B cell (primary cell): ENCODE measurements at regions not wholly inside any gene's neighbourhood (a gene's known extent, or its start where the extent isn't known, plus 50 kb on each side); places are given as distances from the start of the nearest gene placed in this dataset.

Experiments used
- ATAC-seq: fragments of 200-7000 bp; cut with Tn5 transposase; one replicate; pipeline ENCODE4 v1.10.0; 2021; ENCODE audit warnings: low read depth, mild to moderate bottlenecking, moderate number of reproducible peaks, moderate library complexity
- CTCF ChIA-PET: fragments of 350-600 bp; sonication (Branson Sonifier 250); formaldehyde crosslinking; loops from one replicate; lab custom pipeline; 2021; ENCODE audit warnings: antibody characterized with exemption, inconsistent platforms; lab: Charles Lee
- POLR2A ChIA-PET: fragments of 350-600 bp; sonication (Branson Sonifier 250); formaldehyde crosslinking; loops from one replicate; lab custom pipeline; 2021; ENCODE audit warnings: antibody characterized with exemption; lab: Charles Lee
- DNase-seq: peaks from one replicate; pipeline ENCODE4 v3.0.0; 2013
- H2AFZ ChIP-seq: 2 replicates; pipeline ENCODE4 v1.6.1; 2012; ENCODE audit warnings: mild to moderate bottlenecking, low read depth, low read length; ENCODE audit not compliant: insufficient read depth, poor library complexity, severe bottlenecking
- H3K27ac ChIP-seq, 2 donors: 1 replicate in 1 of 2; 2 replicates in 1 of 2; pipeline ENCODE4 v1.5.1; 2012 to 2013; ENCODE audit warnings: low read length in 2 of 2, mild to moderate bottlenecking in 2 of 2, moderate library complexity in 1 of 2
- H3K27me3 ChIP-seq, 4 experiments: fragments of 200-600 bp in 1 of 4; sonication (generic) in 1 of 4; replicated peaks in 1 of 4; 1 replicate in 2 of 4; 2 replicates in 2 of 4; pipeline versions ENCODE4 v1.6.1 to v1.7.0; 2013 to 2016; ENCODE audit warnings: low read length in 3 of 4, mild to moderate bottlenecking in 2 of 4, mixed read lengths in 1 of 4, moderate library complexity in 1 of 4; ENCODE audit not compliant: insufficient read depth in 4 of 4, control insufficient read depth in 3 of 4; ENCODE audit errors: control extremely low read depth in 1 of 4
- H3K36me3 ChIP-seq, 2 experiments: replicated peaks in 1 of 2; 1 replicate in 1 of 2; 2 replicates in 1 of 2; pipeline versions ENCODE4 v1.6.1 to v1.7.1; 2013; ENCODE audit warnings: low read length in 1 of 2; ENCODE audit not compliant: insufficient read depth in 2 of 2, control insufficient read depth in 1 of 2; ENCODE audit errors: control extremely low read depth in 1 of 2, extremely low read depth in 1 of 2
- H3K4me1 ChIP-seq, 2 donors: fragments of 200-600 bp in 1 of 2; sonication (generic) in 1 of 2; 1 replicate in 1 of 2; 2 replicates in 1 of 2; pipeline versions ENCODE4 v1.5.1 to v1.6.1; 2013 to 2017; ENCODE audit warnings: low read length in 2 of 2; ENCODE audit not compliant: control insufficient read depth in 2 of 2, insufficient read depth in 2 of 2
- H3K4me2 ChIP-seq: replicated peaks from 2 replicates; pipeline ENCODE3; 2012; ENCODE audit warnings: mild to moderate bottlenecking, low read depth, low read length; ENCODE audit not compliant: poor library complexity, severe bottlenecking
- H3K4me3 ChIP-seq, 5 experiments: fragments of 200-600 bp in 1 of 5; sonication (generic) in 1 of 5; 1 replicate in 3 of 5; 2 replicates in 2 of 5; pipeline versions ENCODE4 v1.5.1 to v1.7.0; 2011 to 2016; ENCODE audit warnings: low read length in 4 of 5, mild to moderate bottlenecking in 4 of 5, low read depth in 2 of 5, control low read depth in 1 of 5, moderate library complexity in 1 of 5; ENCODE audit not compliant: insufficient read depth in 1 of 5; ENCODE audit errors: control extremely low read depth in 1 of 5, extremely low read depth in 1 of 5
- H3K79me2 ChIP-seq: fragments of 200-600 bp; sonication (generic); one replicate; pipeline ENCODE4 v1.6.0; 2016; ENCODE audit warnings: low read length; ENCODE audit not compliant: control insufficient read depth, insufficient read depth
- H3K9ac ChIP-seq: fragments of 200-600 bp; sonication (generic); 2 replicates; pipeline ENCODE4 v1.6.1; 2017; ENCODE audit warnings: mild to moderate bottlenecking, low read length, moderate library complexity
- H3K9me3 ChIP-seq, 3 donors: one replicate each; pipeline versions ENCODE4 v1.6.1 to v1.7.1; 2013; ENCODE audit warnings: low read length in 2 of 3; ENCODE audit not compliant: control insufficient read depth in 2 of 3, insufficient read depth in 1 of 3; ENCODE audit errors: control extremely low read depth in 1 of 3
- H4K20me1 ChIP-seq: 2 replicates; pipeline ENCODE4 v1.6.0; 2012; ENCODE audit warnings: mild to moderate bottlenecking, low read length; ENCODE audit not compliant: insufficient read depth, control insufficient read depth, poor library complexity, severe bottlenecking
- H3K27ac Mint-ChIP-seq: one replicate; pipeline ENCODE4 v1.8.0; 2021; ENCODE audit warnings: mixed read lengths
- H3K27me3 Mint-ChIP-seq: one replicate; pipeline ENCODE4 v1.8.0; 2021; ENCODE audit warnings: mixed read lengths
- H3K4me1 Mint-ChIP-seq: one replicate; pipeline ENCODE4 v1.8.0; 2021; ENCODE audit warnings: mixed read lengths
- H3K4me3 Mint-ChIP-seq: one replicate; pipeline ENCODE4 v1.8.0; 2021; ENCODE audit warnings: mixed read lengths
- H3K9me3 Mint-ChIP-seq: one replicate; pipeline ENCODE4 v1.8.0; 2022; ENCODE audit warnings: mixed read lengths; ENCODE audit not compliant: insufficient read depth
- CTCF ChIP-seq: fragments of 200-600 bp; IDR thresholded peaks from one replicate; pipeline ENCODE4 v1.8.0; 2022; ENCODE audit warnings: antibody characterized with exemption, mild to moderate bottlenecking
- EZH2 ChIP-seq: IDR thresholded peaks from 2 replicates; pipeline ENCODE4 v1.6.1; 2012; ENCODE audit warnings: borderline replicate concordance, low read depth, mild to moderate bottlenecking, moderate library complexity, low read length; ENCODE audit not compliant: insufficient read depth, poor library complexity, severe bottlenecking
- WGBS: methylation state at CpG from one replicate; pipeline ENCODE4 v1.1.5; 2013; ENCODE audit warnings: missing lambda C conversion rate; ENCODE audit not compliant: insufficient coverage; 5-methylcytosine and 5-hydroxymethylcytosine counted together
- intact Hi-C: fragments of 100-400 bp; cut with micrococcal nuclease; formaldehyde crosslinking; loops from one replicate; pipeline ENCODE4 v1.10.0; 2022

- no peaks in the 10 kb centered on the region for H3K4me1 ChIP-seq
- WGBS = 67% methylated on average over 2 of the region's 3 CpGs
- H3K36me3 ChIP-seq = no peaks in the 10 kb centered on the region
- no peak overlapping the region for H3K4me2 ChIP-seq
- ATAC-seq = no peak
- Mint-ChIP-seq H3K9me3 (peaks cover 6% of the 10 kb centered on the region), H3K27me3 (peaks cover 9% of the 10 kb centered on the region), H3K27ac (no peak overlapping the region), H3K4me3 (no peak overlapping the region), H3K4me1 (no peaks in the 10 kb centered on the region)
- no peaks in the 10 kb centered on the region for H3K79me2 ChIP-seq
- ChIA-PET CTCF (no interaction called here), POLR2A (no interaction called here)
- peaks cover 0 to 14% (median 7%) of the 10 kb centered on the region in 3 donors for H3K9me3 ChIP-seq
- H2AFZ ChIP-seq = no peak overlapping the region
- no peak overlapping the region for H3K9ac ChIP-seq
- H4K20me1 ChIP-seq = no peaks in the 10 kb centered on the region
- TF ChIP-seq EZH2 (no peak), CTCF (no peak)
- peaks cover 0 to 3% (median 1%) of the 10 kb centered on the region in 4 experiments for H3K27me3 ChIP-seq
- no peak overlapping the region for H3K27ac ChIP-seq
- intact Hi-C loops = no loop called here
- no peak for DNase-seq
- H3K4me3 ChIP-seq = no peak overlapping the region
Measured at GRCh38 chr1:29431138-29431537, 194.8 kb downstream of the PTPRU start.

GRCh38 chr1:29429656-29430055 lies 193.3 kb downstream of the PTPRU start:
- Histone ChIP-seq H3K4me3 (no peak overlapping the region), H3K9me3 (peaks cover 0 to 14% (median 7%) of the 10 kb centered on the region in 3 donors), H3K27ac (no peak overlapping the region), H3K36me3 (no peaks in the 10 kb centered on the region), H2AFZ (no peak overlapping the region), H3K79me2 (no peaks in the 10 kb centered on the region), H3K4me2 (no peak overlapping the region), H3K27me3 (peaks cover 0 to 3% (median 0%) of the 10 kb centered on the region in 4 experiments), H4K20me1 (no peaks in the 10 kb centered on the region), H3K4me1 (no peaks in the 10 kb centered on the region), H3K9ac (no peak overlapping the region)
- POLR2A ChIA-PET = no interaction called here
- Mint-ChIP-seq H3K4me1 (no peaks in the 10 kb centered on the region), H3K4me3 (no peak overlapping the region), H3K27me3 (peaks cover 4% of the 10 kb centered on the region), H3K27ac (no peak overlapping the region), H3K9me3 (peaks cover 6% of the 10 kb centered on the region)
- no peak for TF ChIP-seq EZH2
- no peak for TF ChIP-seq CTCF
- CTCF ChIA-PET = no interaction called here
- intact Hi-C loops = no loop called here
- DNase-seq = no peak
- no peak for ATAC-seq
- WGBS = 92% methylated on average over 1 of the region's 2 CpGs
